H9 (cell line): ENCODE measurements at regions not wholly inside any gene's neighbourhood (a gene's known extent, or its start where the extent isn't known, plus 50 kb on each side); places are given as distances from the start of the nearest gene placed in this dataset.

Experiments
- DNase-seq: peaks from one replicate; pipeline ENCODE4 v3.0.0-alpha.2; 2017
- H2AFZ ChIP-seq: one replicate; pipeline ENCODE4 v1.6.1; 2013; ENCODE audit warnings: mild to moderate bottlenecking, low read length, control low read depth, moderate library complexity
- H2AK5ac ChIP-seq: 2 replicates; pipeline ENCODE4 v1.6.1; 2013; ENCODE audit warnings: low read length, control low read depth, mixed read lengths; ENCODE audit not compliant: insufficient read length
- H2BK120ac ChIP-seq: one replicate; pipeline ENCODE4 v1.6.1; 2013; ENCODE audit warnings: low read depth, mild to moderate bottlenecking, low read length, control low read depth, inconsistent platforms; ENCODE audit not compliant: poor library complexity, severe bottlenecking
- H2BK12ac ChIP-seq: 2 replicates; pipeline ENCODE4 v1.6.1; 2013; ENCODE audit warnings: low read length, control low read depth, mixed read lengths, low read depth; ENCODE audit not compliant: insufficient read length
- H2BK15ac ChIP-seq: 2 replicates; pipeline ENCODE4 v1.6.1; 2013; ENCODE audit warnings: low read depth, low read length, control low read depth
- H2BK20ac ChIP-seq: one replicate; pipeline ENCODE4 v1.6.1; 2013; ENCODE audit warnings: low read depth, mild to moderate bottlenecking, low read length, control low read depth, inconsistent platforms; ENCODE audit not compliant: poor library complexity, severe bottlenecking
- H2BK5ac ChIP-seq: 2 replicates; pipeline ENCODE4 v1.6.1; 2013; ENCODE audit warnings: low read length, control low read depth, mixed read lengths; ENCODE audit not compliant: insufficient read length
- H3K14ac ChIP-seq: 2 replicates; pipeline ENCODE4 v1.6.1; 2013; ENCODE audit warnings: low read length, control low read depth; ENCODE audit not compliant: insufficient read depth
- H3K18ac ChIP-seq: 2 replicates; pipeline ENCODE4 v1.6.1; 2013; ENCODE audit warnings: low read depth, mild to moderate bottlenecking, mixed read lengths, low read length, control low read depth; ENCODE audit not compliant: insufficient read length
- H3K23ac ChIP-seq: 2 replicates; pipeline ENCODE4 v1.6.1; 2013; ENCODE audit warnings: low read length, control low read depth, mixed read lengths, low read depth; ENCODE audit not compliant: insufficient read length
- H3K23me2 ChIP-seq: 2 replicates; pipeline ENCODE4 v1.6.1; 2013; ENCODE audit warnings: low read depth, mild to moderate bottlenecking, mixed read lengths, low read length, control low read depth; ENCODE audit not compliant: insufficient read length, poor library complexity, severe bottlenecking
- H3K27ac ChIP-seq: 2 replicates; pipeline ENCODE4 v1.5.1; 2013; ENCODE audit warnings: low read length, control low read depth, mixed read lengths, low read depth; ENCODE audit not compliant: insufficient read length
- H3K27me3 ChIP-seq: 2 replicates; pipeline ENCODE4 v1.6.1; 2013; ENCODE audit warnings: low read length, control low read depth, inconsistent platforms; ENCODE audit not compliant: insufficient read depth
- H3K4ac ChIP-seq: 2 replicates; pipeline ENCODE4 v1.6.1; 2013; ENCODE audit warnings: low read depth, mild to moderate bottlenecking, control low read depth, inconsistent platforms, low read length, moderate library complexity
- H3K4me1 ChIP-seq: 2 replicates; pipeline ENCODE4 v1.6.1; 2013; ENCODE audit warnings: low read length, control low read depth, inconsistent platforms; ENCODE audit not compliant: insufficient read depth
- H3K4me2 ChIP-seq: 2 replicates; pipeline ENCODE4 v1.6.1; 2013; ENCODE audit warnings: low read length, control low read depth, mixed read lengths; ENCODE audit not compliant: insufficient read length, insufficient read depth
- H3K56ac ChIP-seq: 2 replicates; pipeline ENCODE4 v1.6.1; 2013; ENCODE audit warnings: low read depth, mild to moderate bottlenecking, mixed read lengths, low read length, control low read depth; ENCODE audit not compliant: insufficient read length
- H3K79me1 ChIP-seq: 2 replicates; pipeline ENCODE4 v1.6.1; 2013; ENCODE audit warnings: low read depth, mild to moderate bottlenecking, moderate library complexity, low read length, control low read depth, inconsistent platforms; ENCODE audit not compliant: insufficient read depth, poor library complexity, severe bottlenecking
- H3K79me2 ChIP-seq: 2 replicates; pipeline ENCODE4 v1.6.1; 2013; ENCODE audit warnings: low read length, control low read depth, inconsistent platforms; ENCODE audit not compliant: insufficient read depth
- H3K9ac ChIP-seq: 2 replicates; pipeline ENCODE4 v1.6.1; 2013; ENCODE audit warnings: low read length, control low read depth, mixed read lengths; ENCODE audit not compliant: insufficient read length; ENCODE audit errors: extremely low read depth
- H3K9me3 ChIP-seq: one replicate; pipeline ENCODE4 v1.6.1; 2013; ENCODE audit warnings: low read depth, low read length, inconsistent platforms; ENCODE audit not compliant: control insufficient read depth
- H3T11ph ChIP-seq: one replicate; pipeline ENCODE4 v1.6.1; 2013; ENCODE audit warnings: mild to moderate bottlenecking, low read length, control low read depth, inconsistent platforms
- H4K20me1 ChIP-seq: one replicate; pipeline ENCODE4 v1.6.1; 2013; ENCODE audit not compliant: control insufficient read depth, insufficient read length, insufficient read depth
- H4K5ac ChIP-seq: 2 replicates; pipeline ENCODE4 v1.6.1; 2013; ENCODE audit warnings: low read depth, mild to moderate bottlenecking, mixed read lengths, low read length, control low read depth; ENCODE audit not compliant: insufficient read length
- H4K8ac ChIP-seq: replicated peaks from 2 replicates; pipeline ENCODE4 v1.6.1; 2013; ENCODE audit warnings: low read length, control low read depth, mixed read lengths, low read depth; ENCODE audit not compliant: insufficient read length
- H4K91ac ChIP-seq: 2 replicates; pipeline ENCODE4 v1.6.1; 2013; ENCODE audit warnings: low read depth, mild to moderate bottlenecking, moderate library complexity, mixed read lengths, low read length, control low read depth; ENCODE audit not compliant: insufficient read length
- H3K27ac Mint-ChIP-seq, 3 experiments: 2 replicates in 2 of 3; 3 replicates in 1 of 3; pipeline ENCODE4 v1.8.0; 2020 to 2021; ENCODE audit warnings: mixed read lengths in 3 of 3, mild to moderate bottlenecking in 1 of 3, moderate library complexity in 1 of 3
- H3K27me3 Mint-ChIP-seq: 2 replicates; pipeline ENCODE4 v1.8.0; 2021; ENCODE audit warnings: low read depth, mild to moderate bottlenecking, moderate library complexity, mixed read lengths
- H3K36me3 Mint-ChIP-seq, 3 experiments: 2 replicates in 2 of 3; 3 replicates in 1 of 3; pipeline ENCODE4 v1.8.0; 2020 to 2021; ENCODE audit warnings: low read depth in 3 of 3, mixed read lengths in 3 of 3; ENCODE audit not compliant: insufficient read depth in 1 of 3
- H3K4me1 Mint-ChIP-seq, 2 experiments: 2 replicates each; pipeline ENCODE4 v1.8.0; 2020; ENCODE audit warnings: mixed read lengths in 2 of 2
- H3K4me3 Mint-ChIP-seq, 2 experiments: 2 replicates in 1 of 2; 3 replicates in 1 of 2; pipeline ENCODE4 v1.8.0; 2020 to 2021; ENCODE audit warnings: mild to moderate bottlenecking in 2 of 2, mixed read lengths in 2 of 2, moderate library complexity in 1 of 2
- H3K9me3 Mint-ChIP-seq, 2 experiments: 2 replicates in 1 of 2; 3 replicates in 1 of 2; pipeline ENCODE4 v1.8.0; 2020; ENCODE audit warnings: mild to moderate bottlenecking in 2 of 2, mixed read lengths in 2 of 2, moderate library complexity in 1 of 2
- WGBS: extraction: QIAGEN DNeasy Blood & Tissue Kit; methylation state at CpG from one replicate; pipeline ENCODE4 v1.1.7; 2013; ENCODE audit warnings: missing lambda C conversion rate, low lambda C conversion rate, mixed read lengths; ENCODE audit not compliant: insufficient read length; ENCODE audit errors: extremely low coverage; 5-methylcytosine and 5-hydroxymethylcytosine counted together
- TF ChIP-seq, protein P1 (sequence below): fragments of 200-600 bp; sonication (generic); conservative IDR thresholded peaks from 3 replicates; pipeline ENCODE4 v1.8.0; 2021; ENCODE audit warnings: antibody characterized with exemption, mild to moderate bottlenecking

DNA sequence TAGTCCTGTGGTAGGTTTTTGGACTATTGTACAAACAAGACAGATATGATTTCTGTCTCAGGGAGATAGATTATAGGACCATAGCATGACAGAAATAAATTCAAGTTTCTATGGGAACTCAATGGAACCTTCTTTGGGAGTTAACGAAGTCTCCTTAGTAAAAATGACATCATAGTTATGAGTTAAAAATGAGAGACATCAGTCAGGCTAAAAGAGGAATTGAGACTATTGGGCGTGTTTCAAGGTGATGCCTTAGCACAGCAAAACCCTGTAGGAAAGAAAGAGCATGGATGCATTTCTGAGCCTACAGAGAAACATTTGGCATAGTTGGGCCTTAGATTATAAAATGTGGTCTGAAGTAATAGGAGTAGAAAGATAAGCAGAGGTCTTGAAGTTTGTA is 1909.1 kb upstream of the PCDH7 start:
- Histone ChIP-seq H3K79me2 (no peaks in the 10 kb centered on the region), H3K4ac (no peak overlapping the region), H2AK5ac (no peak overlapping the region), H3T11ph (no peak overlapping the region), H2BK20ac (no peak overlapping the region), H4K20me1 (no peaks in the 10 kb centered on the region), H4K91ac (no peak overlapping the region), H3K27me3 (no peaks in the 10 kb centered on the region), H3K14ac (no peak overlapping the region), H3K27ac (no peak overlapping the region), H4K8ac (no peak overlapping the region), H2AFZ (no peak overlapping the region), H2BK15ac (no peak overlapping the region), H2BK5ac (no peak overlapping the region), H3K4me1 (no peaks in the 10 kb centered on the region), H3K9me3 (no peaks in the 10 kb centered on the region), H2BK12ac (no peak overlapping the region), H3K9ac (no peak overlapping the region), H3K56ac (no peak overlapping the region), H3K79me1 (no peaks in the 10 kb centered on the region), H3K18ac (no peak overlapping the region), H2BK120ac (no peak overlapping the region), H4K5ac (no peak overlapping the region), H3K4me2 (no peak overlapping the region), H3K23ac (no peak overlapping the region), H3K23me2 (no peaks in the 10 kb centered on the region)
- H3K4me3 Mint-ChIP-seq = no peak overlapping the region
- no peaks in the 10 kb centered on the region for H3K27me3 Mint-ChIP-seq
- peaks cover 7 to 10% of the 10 kb centered on the region in 2 experiments for H3K9me3 Mint-ChIP-seq
- no CpG with 5 or more reads among the region's 2 CpGs for WGBS
- H3K4me1 Mint-ChIP-seq = no peaks in the 10 kb centered on the region; a peak in 1 of 4 replicates
- DNase-seq = no peak
- peaks cover 3 to 10% (median 4%) of the 10 kb centered on the region in 3 experiments; a peak in 5 of 7 replicates for H3K36me3 Mint-ChIP-seq
- H3K27ac Mint-ChIP-seq = no peak overlapping the region
- TF ChIP-seq, protein P1, sequence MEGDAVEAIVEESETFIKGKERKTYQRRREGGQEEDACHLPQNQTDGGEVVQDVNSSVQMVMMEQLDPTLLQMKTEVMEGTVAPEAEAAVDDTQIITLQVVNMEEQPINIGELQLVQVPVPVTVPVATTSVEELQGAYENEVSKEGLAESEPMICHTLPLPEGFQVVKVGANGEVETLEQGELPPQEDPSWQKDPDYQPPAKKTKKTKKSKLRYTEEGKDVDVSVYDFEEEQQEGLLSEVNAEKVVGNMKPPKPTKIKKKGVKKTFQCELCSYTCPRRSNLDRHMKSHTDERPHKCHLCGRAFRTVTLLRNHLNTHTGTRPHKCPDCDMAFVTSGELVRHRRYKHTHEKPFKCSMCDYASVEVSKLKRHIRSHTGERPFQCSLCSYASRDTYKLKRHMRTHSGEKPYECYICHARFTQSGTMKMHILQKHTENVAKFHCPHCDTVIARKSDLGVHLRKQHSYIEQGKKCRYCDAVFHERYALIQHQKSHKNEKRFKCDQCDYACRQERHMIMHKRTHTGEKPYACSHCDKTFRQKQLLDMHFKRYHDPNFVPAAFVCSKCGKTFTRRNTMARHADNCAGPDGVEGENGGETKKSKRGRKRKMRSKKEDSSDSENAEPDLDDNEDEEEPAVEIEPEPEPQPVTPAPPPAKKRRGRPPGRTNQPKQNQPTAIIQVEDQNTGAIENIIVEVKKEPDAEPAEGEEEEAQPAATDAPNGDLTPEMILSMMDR = no peak
